ENCODE measurements at regions not wholly inside any gene's neighbourhood (a gene's known extent, or its start where the extent isn't known, plus 50 kb on each side); places are given as distances from the start of the nearest gene placed in this dataset.
"Not testable (repeated sequence)": the region's sequence is repeated elsewhere in the genome, so short reads cannot be mapped to it uniquely, and the experiment has no call there.

DNA sequence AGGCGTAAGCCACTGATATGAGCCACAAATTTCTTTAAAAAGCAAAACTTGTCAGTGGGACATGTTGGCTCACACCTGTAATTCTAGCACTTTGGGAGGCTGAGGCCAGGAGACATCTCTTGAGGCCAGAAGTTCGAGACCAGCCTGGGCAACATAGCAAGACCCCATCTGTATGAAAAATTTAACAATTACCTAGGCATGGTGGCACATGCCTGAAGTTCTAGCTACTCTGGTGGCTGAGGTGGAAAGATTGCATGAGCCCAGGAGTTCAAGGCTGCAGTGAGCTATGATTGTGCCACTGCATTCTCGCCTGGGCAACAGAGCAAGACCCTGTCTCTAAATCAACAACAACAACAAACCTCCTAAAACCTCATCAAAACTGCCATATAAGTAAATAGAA is 147.6 kb upstream of the BARHL2 start:
- no peak for DNase-seq (ENCODE audit: low spot score)

GRCh38 chr1:90862782-90863181 is 145.7 kb upstream of the BARHL2 start:
- no peak for DNase-seq (ENCODE audit: low spot score)

- DNase-seq (ENCODE audit: low spot score): not testable (repeated sequence)
Measured at GRCh38 chr1:90861421-90861820, 144.3 kb upstream of the BARHL2 start.

- no peak for DNase-seq (ENCODE audit: low spot score)
Measured at GRCh38 chr1:90856463-90857007, 139.4 kb upstream of the BARHL2 start.

GRCh38 chr1:90854397-90854924 is 137.4 kb upstream of the BARHL2 start:
- DNase-seq (ENCODE audit: low spot score): no peak

- DNase-seq (ENCODE audit: low spot score): no peak
Measured at GRCh38 chr1:90851711-90852050, 134.6 kb upstream of the BARHL2 start.

- peak; percentile 89 for DNase-seq (ENCODE audit: low spot score)
Measured at GRCh38 chr1:90850898-90851710, 134.0 kb upstream of the BARHL2 start.

GRCh38 chr1:90850181-90850897 is 133.2 kb upstream of the BARHL2 start:
- DNase-seq (ENCODE audit: low spot score): no peak

- DNase-seq (ENCODE audit: low spot score): peak; percentile 59
Measured at GRCh38 chr1:90841473-90841872, 124.4 kb upstream of the BARHL2 start.

DNA sequence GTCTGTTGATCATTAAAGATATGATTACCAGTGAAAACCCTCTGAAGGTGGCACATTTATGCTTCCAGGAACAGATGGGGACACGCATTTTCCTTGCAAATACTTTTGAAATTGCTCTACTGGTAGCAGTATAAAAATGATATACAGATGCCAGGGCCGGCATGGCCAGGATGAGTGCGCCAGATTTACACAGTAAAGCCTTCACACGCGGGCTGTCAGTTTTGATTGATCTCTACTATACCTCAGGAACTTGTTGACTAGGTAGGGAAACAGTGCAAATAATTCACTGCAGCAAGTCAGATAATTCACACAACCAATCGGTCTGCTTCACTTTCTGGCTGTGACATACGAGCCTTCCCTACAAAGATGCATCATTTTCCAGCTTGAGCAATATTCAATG is 123.2 kb upstream of the BARHL2 start:
- no peak for DNase-seq (ENCODE audit: low spot score)

- DNase-seq (ENCODE audit: low spot score): no peak
Measured at GRCh38 chr1:90839323-90839722, 122.2 kb upstream of the BARHL2 start.

GRCh38 chr1:90838720-90839119 is 121.6 kb upstream of the BARHL2 start:
- DNase-seq (ENCODE audit: low spot score): no peak

DNA sequence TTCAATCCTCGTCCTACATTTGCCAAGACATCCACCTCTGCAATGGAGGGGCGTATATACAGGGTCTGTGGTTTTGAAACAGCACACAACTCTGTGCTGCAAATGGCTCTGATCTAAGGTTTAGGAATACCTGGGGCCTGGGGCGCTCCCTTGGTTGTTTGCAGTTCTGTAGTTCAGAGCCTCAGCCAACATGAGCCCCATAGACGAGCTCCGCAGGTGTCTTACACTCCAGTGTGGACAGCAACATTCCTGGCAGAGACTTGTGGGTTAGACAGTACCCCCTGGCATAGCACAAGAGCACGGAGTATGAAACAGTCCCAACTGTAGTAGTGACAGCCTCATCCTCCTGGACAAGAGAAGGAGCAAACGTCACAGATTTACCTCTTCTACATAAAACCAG is 120.3 kb upstream of the BARHL2 start:
- DNase-seq (ENCODE audit: low spot score): no peak

- no peak for DNase-seq (ENCODE audit: low spot score)
Measured at GRCh38 chr1:90836345-90836679, 119.2 kb upstream of the BARHL2 start.

GRCh38 chr1:90835661-90836344 is 118.7 kb upstream of the BARHL2 start:
- peak; percentile 60 for DNase-seq (ENCODE audit: low spot score)

- DNase-seq (ENCODE audit: low spot score): peak; percentile 59
Measured at GRCh38 chr1:90834886-90835660, 118.0 kb upstream of the BARHL2 start.

- no peak for DNase-seq (ENCODE audit: low spot score)
Measured at GRCh38 chr1:90834354-90834885, 117.3 kb upstream of the BARHL2 start.

DNA sequence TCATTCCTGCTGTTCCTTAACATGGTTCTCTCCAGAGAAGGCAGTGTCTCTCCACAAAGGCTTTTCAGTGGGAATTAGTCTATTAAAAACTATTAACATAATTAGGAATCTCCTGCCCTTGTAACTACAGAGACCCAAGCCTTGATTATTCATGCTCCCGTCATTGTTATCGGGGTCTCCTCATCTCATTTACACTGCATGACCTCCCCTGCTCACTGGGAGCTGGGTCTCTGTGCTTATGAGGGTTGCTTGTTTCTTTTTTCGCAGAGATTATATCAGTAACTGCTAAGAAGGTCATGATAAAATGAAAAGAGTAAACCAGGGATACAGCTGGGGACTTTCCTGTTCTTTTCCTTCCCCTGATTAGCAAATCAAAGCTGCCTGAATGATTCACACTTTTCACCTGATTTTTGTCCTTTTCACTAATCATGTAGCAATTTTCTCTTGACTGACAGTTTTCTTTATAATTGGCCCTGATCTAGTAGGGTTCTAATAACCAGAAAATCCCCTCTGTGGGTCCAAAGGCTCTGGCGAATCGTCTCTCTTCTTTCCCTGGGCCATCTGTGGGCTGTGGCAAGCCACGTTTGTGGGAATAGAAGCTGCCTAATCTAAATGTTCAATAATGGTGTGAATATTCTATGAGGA is 116.5 kb upstream of the BARHL2 start:
- DNase-seq (ENCODE audit: low spot score): no peak

- no peak for DNase-seq (ENCODE audit: low spot score)
Measured at GRCh38 chr1:90831910-90832309, 114.8 kb upstream of the BARHL2 start.

- no peak for DNase-seq (ENCODE audit: low spot score)
Measured at GRCh38 chr1:90826834-90827233, 109.7 kb upstream of the BARHL2 start.

DNA sequence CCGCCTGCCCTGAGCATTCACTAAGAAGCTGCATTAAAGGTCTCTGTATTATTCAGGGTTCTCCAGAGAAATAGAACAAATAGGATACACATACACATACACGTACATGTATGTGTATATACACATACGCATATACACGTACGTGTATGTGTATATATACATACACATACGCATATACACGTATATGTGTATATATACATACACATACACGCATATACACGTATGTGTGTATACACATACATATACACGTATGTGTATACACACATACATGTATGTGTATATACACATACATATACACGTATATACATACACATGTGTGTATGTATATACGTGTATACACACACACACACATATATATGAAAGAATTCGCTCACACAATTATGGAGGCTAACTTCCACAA is 108.9 kb upstream of the BARHL2 start:
- no peak for DNase-seq (ENCODE audit: low spot score)
